GM12872 (cell line): ENCODE measurements at regions not wholly inside any gene's neighbourhood (a gene's known extent, or its start where the extent isn't known, plus 50 kb on each side); places are given as distances from the start of the nearest gene placed in this dataset.

Experiments
- CTCF ChIP-seq: IDR thresholded peaks from 3 replicates; pipeline ENCODE4 v1.5.1; 2011; ENCODE audit warnings: low read depth, mild to moderate bottlenecking, low read length, moderate library complexity; ENCODE audit not compliant: insufficient read depth

GRCh38 chr11:24234822-24235508, 261.9 kb upstream of the LUZP2 start:
- TF ChIP-seq CTCF, result no peak

- TF ChIP-seq CTCF, result no peak
Measured at GRCh38 chr11:24238771-24239645, 257.8 kb upstream of the LUZP2 start.

GRCh38 chr11:24239930-24240329, 256.9 kb upstream of the LUZP2 start:
- TF ChIP-seq CTCF, result no peak

- no peak for TF ChIP-seq CTCF
Measured at GRCh38 chr11:24240496-24241175, 256.2 kb upstream of the LUZP2 start.

- no peak for TF ChIP-seq CTCF
Measured at GRCh38 chr11:24246715-24247114, 250.1 kb upstream of the LUZP2 start.

GRCh38 chr11:24247846-24248245, 249.0 kb upstream of the LUZP2 start:
- no peak for TF ChIP-seq CTCF

GRCh38 chr11:24249921-24250320, 246.9 kb upstream of the LUZP2 start:
- TF ChIP-seq CTCF, result no peak
